ENCODE measurements at regions not wholly inside any gene's neighbourhood (a gene's known extent, or its start where the extent isn't known, plus 50 kb on each side); places are given as distances from the start of the nearest gene placed in this dataset.

DNA sequence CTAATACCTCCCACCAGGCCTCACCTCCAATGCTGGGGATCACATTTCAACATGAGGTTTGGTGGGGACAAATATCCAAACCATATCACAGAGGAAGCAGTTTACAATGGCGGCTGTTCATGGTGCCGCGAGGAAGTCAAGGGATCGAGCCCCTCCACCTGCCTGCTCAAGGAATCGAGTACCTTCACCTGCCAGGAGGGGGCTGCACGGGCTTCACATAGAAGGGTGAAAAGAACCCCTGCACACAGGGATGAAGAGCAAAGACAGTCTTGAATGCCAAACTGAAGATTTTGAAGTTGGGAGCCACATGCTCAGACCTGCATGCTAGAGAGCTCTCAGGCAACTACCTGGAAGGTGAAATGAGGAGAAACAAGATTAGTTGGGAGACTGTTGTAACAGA, 110.3 kb downstream of the KCNF1 start:
- TF ChIP-seq, protein P1, sequence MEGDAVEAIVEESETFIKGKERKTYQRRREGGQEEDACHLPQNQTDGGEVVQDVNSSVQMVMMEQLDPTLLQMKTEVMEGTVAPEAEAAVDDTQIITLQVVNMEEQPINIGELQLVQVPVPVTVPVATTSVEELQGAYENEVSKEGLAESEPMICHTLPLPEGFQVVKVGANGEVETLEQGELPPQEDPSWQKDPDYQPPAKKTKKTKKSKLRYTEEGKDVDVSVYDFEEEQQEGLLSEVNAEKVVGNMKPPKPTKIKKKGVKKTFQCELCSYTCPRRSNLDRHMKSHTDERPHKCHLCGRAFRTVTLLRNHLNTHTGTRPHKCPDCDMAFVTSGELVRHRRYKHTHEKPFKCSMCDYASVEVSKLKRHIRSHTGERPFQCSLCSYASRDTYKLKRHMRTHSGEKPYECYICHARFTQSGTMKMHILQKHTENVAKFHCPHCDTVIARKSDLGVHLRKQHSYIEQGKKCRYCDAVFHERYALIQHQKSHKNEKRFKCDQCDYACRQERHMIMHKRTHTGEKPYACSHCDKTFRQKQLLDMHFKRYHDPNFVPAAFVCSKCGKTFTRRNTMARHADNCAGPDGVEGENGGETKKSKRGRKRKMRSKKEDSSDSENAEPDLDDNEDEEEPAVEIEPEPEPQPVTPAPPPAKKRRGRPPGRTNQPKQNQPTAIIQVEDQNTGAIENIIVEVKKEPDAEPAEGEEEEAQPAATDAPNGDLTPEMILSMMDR (conservative IDR thresholded peaks at IDR 0.05; ENCODE audit: low read depth, low read length) = no peak
- TF ChIP-seq EZH2 (IDR thresholded peaks at IDR 0.05; ENCODE audit: borderline replicate concordance, low read depth, low read length, poor library complexity, severe bottlenecking) = no peak
